Fibroblast of the aortic adventitia (primary cell): ENCODE measurements at regions not wholly inside any gene's neighbourhood (a gene's known extent, or its start where the extent isn't known, plus 50 kb on each side); places are given as distances from the start of the nearest gene placed in this dataset.
"Not testable (repeated sequence)": the region's sequence is repeated elsewhere in the genome, so short reads cannot be mapped to it uniquely, and the experiment has no call there.

Experiments
- DNase-seq: peaks from one replicate; pipeline ENCODE4 v3.0.0-alpha.2; 2010; ENCODE audit warnings: low read depth
- H3K4me3 ChIP-seq: 2 replicates; pipeline ENCODE4 v1.5.1; 2011; ENCODE audit warnings: low read depth, mild to moderate bottlenecking, control low read depth, low read length, moderate library complexity
- TF ChIP-seq, protein P1 (sequence below): IDR thresholded peaks from 2 replicates; pipeline ENCODE4 v1.5.1; 2011; ENCODE audit warnings: mild to moderate bottlenecking, low read length, control low read depth, inconsistent platforms; ENCODE audit not compliant: insufficient read depth

DNA sequence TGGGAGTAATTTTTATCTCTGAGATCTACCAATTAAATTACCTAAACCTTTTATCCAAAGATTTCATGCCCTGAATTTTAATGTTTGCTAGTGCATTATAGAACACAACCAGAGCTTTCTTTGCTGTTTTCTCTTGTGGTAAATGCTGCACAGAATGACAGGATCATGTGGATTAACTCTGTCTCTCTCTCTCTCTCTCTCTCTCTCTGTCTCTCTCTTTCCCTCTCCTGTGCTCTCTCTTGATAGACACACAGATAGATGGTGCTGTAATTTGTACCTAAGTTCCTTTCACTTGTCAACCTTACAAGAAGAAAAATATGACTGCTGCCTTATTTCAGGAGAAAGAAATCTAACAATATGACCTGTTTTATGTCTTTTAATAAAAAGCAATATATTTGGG is 211.2 kb upstream of the WDFY3 start:
- no peak for DNase-seq
- no peak overlapping the region for H3K4me3 ChIP-seq
- TF ChIP-seq, protein P1, sequence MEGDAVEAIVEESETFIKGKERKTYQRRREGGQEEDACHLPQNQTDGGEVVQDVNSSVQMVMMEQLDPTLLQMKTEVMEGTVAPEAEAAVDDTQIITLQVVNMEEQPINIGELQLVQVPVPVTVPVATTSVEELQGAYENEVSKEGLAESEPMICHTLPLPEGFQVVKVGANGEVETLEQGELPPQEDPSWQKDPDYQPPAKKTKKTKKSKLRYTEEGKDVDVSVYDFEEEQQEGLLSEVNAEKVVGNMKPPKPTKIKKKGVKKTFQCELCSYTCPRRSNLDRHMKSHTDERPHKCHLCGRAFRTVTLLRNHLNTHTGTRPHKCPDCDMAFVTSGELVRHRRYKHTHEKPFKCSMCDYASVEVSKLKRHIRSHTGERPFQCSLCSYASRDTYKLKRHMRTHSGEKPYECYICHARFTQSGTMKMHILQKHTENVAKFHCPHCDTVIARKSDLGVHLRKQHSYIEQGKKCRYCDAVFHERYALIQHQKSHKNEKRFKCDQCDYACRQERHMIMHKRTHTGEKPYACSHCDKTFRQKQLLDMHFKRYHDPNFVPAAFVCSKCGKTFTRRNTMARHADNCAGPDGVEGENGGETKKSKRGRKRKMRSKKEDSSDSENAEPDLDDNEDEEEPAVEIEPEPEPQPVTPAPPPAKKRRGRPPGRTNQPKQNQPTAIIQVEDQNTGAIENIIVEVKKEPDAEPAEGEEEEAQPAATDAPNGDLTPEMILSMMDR, result no peak

DNA sequence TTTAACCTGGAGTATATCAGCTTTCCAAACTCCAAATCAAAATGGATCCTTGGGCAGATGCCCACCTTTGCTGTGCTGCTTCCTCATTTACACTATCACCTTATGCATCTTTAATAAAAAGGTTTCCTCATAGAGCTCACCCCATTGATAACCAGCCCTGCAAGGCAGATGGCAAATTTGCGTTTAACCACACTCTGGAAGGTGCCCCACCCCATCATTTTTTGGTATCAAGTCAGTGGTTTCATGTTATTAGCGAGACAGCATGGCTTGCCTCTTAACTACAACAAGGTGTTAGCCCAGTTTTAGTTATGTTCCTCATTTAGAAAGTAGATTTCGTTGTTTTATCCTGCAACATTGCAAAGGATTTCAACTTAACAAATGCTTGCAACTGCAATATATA is 214.0 kb upstream of the WDFY3 start:
- DNase-seq, result no peak
- TF ChIP-seq, protein P1, result no peak
- H3K4me3 ChIP-seq, result no peak overlapping the region

DNA sequence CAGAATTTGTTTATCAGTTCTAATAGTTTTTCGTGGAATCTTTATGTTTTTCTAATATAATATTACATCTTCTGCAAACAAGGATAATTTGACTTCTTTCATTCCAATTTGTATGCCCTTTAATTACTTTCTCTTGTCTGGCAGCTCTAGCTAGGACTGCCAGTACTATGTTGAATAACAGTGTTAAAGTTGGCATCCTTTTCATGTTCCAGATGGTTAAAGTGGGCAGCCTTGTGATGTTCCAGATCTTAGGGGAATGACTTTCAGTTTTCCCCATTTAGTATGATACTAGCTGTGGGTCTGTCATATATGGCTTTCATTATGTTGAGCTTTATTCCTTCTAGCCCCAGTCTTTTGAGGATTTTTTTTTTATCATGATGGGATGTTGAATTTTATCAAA is 220.6 kb upstream of the WDFY3 start:
- TF ChIP-seq, protein P1, result no peak
- no peak overlapping the region for H3K4me3 ChIP-seq

DNA sequence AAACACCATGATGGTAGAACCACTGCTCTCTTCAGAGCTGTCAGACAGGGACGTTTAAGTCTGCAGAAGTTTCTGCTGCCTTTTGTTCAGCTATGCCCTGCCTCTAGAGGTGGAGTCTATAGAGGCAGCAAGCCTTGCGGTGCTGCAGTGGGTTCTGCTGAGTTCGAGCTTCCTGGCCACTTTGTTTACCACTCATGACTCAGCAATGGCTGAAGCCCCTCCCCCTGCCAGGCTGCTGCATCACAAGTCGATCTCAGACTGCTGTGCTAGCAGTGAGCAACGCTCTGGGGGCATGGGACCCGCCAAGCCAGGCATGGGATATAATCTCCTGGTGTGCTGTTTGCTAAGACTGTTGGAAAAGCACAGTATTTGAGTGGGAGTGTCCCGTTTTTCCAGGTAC is 229.5 kb upstream of the WDFY3 start:
- not testable (repeated sequence) for H3K4me3 ChIP-seq, DNase-seq

More for the DNA sequence above, 220.6 kb upstream of the WDFY3 start:
- no peak for DNase-seq

DNA sequence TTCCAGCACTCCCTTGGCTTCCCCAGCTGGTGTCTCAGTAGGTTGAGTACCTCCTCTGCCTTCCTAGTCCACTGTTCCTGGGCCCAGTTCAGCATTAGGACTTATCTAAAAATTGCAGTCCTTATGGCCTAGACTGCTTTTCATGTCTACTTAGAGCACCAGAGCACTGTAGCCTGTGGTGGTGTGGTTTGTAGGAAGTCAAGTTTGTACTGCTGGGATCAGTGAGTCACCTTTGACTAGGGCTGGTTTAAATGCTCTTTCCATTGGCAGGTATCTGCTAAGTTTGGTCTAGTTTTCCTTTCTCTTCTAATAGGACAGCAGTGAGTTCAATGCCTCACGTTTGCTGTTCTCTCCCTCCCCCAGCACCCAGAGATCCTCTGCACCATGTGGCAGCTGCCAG is 233.6 kb upstream of the WDFY3 start:
- no peak for DNase-seq
- TF ChIP-seq, protein P1, result no peak
- no peak overlapping the region for H3K4me3 ChIP-seq

DNA sequence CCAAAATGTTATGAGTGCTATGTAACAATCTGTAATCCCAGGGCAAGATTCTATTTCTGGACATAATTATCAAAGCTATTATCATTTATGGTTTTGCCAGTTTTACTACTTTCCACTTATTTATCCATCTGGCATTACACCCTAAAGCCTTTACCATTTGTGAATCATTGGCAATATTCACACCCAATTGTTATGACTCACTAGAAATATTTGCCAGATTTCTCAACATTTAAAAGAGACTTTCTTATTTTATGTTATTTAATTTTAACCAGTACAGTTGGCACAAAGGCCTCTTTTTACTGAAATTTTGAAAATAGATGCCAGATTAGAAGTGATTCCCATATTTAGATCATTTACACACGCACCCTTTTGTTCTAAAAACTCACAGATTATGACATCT is 242.7 kb upstream of the WDFY3 start:
- DNase-seq, result peak; percentile 5

DNA sequence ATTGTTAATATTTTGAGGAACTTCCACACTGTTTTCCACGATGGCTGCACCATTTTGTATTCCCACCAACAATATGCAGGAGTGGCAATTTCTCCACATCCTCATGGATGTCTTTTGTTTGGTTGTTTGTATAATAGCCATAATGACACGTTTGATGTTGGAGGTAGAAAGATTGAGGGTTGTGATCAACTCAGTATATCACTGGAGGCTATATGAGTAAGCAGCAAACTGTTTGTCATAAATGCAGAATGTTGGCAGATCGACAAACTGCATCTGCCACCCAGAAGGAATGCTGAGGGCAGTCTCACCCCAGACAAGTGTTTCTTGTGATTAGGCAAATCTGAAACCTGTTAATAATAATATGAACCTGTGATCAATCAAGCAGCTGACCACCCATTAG is 243.9 kb upstream of the WDFY3 start:
- no peak for DNase-seq
- no peak overlapping the region for H3K4me3 ChIP-seq
- TF ChIP-seq, protein P1, result no peak

More for the DNA sequence above, 242.7 kb upstream of the WDFY3 start:
- no peak overlapping the region for H3K4me3 ChIP-seq
- TF ChIP-seq, protein P1, result no peak

DNA sequence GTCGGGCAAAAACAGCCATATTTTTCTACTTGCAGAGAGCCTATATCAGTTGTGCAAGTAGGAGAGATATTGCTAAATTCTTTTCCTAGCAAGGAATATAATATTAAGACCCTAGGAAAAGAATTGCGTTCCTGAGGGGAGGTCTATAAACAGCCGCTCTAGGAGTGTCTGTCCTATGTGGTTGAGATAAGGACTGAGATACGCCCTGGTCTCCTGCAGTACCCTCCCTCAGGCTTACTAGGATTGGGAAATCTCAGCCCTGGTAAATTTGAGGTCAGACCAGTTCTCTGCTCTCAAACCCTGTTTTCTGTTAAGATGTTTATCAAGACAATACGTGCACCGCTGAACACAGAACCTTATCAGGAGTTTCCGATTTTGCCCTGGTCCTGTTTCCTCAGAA is 250.1 kb upstream of the WDFY3 start:
- not testable (repeated sequence) for DNase-seq, H3K4me3 ChIP-seq
